Brain microvascular endothelial cell (primary cell): ENCODE measurements at regions not wholly inside any gene's neighbourhood (a gene's known extent, or its start where the extent isn't known, plus 50 kb on each side); places are given as distances from the start of the nearest gene placed in this dataset.

ENCODE experiments used
- DNase-seq: peaks from one replicate; pipeline ENCODE4 v3.0.0-alpha.2; 2020
- H3K27ac ChIP-seq: fragments of 250-450 bp; sonication (Bioruptor Pico); 2 replicates; pipeline ENCODE4 v1.5.1; 2020; ENCODE audit warnings: mild to moderate bottlenecking, moderate library complexity
- H3K27me3 ChIP-seq: fragments of 250-450 bp; sonication (Bioruptor Pico); replicated peaks from 2 replicates; pipeline ENCODE4 v1.5.1; 2020; ENCODE audit warnings: mild to moderate bottlenecking
- H3K36me3 ChIP-seq: fragments of 250-450 bp; sonication (Bioruptor Pico); replicated peaks from 2 replicates; pipeline ENCODE4 v1.5.1; 2020; ENCODE audit warnings: mild to moderate bottlenecking
- H3K4me3 ChIP-seq: 2 replicates; pipeline ENCODE4 v1.5.1; 2011; ENCODE audit warnings: low read depth, mild to moderate bottlenecking, control low read depth, low read length, moderate library complexity
- CTCF ChIP-seq: IDR thresholded peaks from 2 replicates; pipeline ENCODE4 v1.5.1; 2011; ENCODE audit warnings: low read depth, mild to moderate bottlenecking, moderate library complexity, low read length, control low read depth, inconsistent platforms; ENCODE audit errors: missing control alignments
- in situ Hi-C: cut with HindIII; loops from 2 replicates; pipeline ENCODE4 v1.10.0; 2017; ENCODE audit warnings: low sequenced_read_pairs, low pct_ligation_motif_present

- TF ChIP-seq CTCF, result no peak
- no peak for DNase-seq
- Histone ChIP-seq H3K36me3 (no peaks in the 10 kb centered on the region), H3K4me3 (no peak overlapping the region), H3K27me3 (peaks cover 11% of the 10 kb centered on the region), H3K27ac (no peak overlapping the region)
- in situ Hi-C loops, result no loop called here
These were observed 78.7 kb upstream of the ARAP3 start for GRCh38 chr5:141760753-141761152.

- TF ChIP-seq CTCF, result no peak
- in situ Hi-C loops, result no loop called here
- H3K36me3 ChIP-seq, result no peaks in the 10 kb centered on the region
- no peak for DNase-seq
- no peak overlapping the region for H3K27ac ChIP-seq
- no peak overlapping the region for H3K4me3 ChIP-seq
- H3K27me3 ChIP-seq, result peaks cover 11% of the 10 kb centered on the region
These were observed 78.2 kb upstream of the ARAP3 start for GRCh38 chr5:141760193-141760592.

GRCh38 chr5:141758310-141758998, 76.4 kb upstream of the ARAP3 start:
- peaks cover 24% of the 10 kb centered on the region for H3K27me3 ChIP-seq
- no peak for TF ChIP-seq CTCF
- H3K27ac ChIP-seq, result no peak overlapping the region
- in situ Hi-C loops, result no loop called here
- no peak overlapping the region for H3K4me3 ChIP-seq
- no peaks in the 10 kb centered on the region for H3K36me3 ChIP-seq
- DNase-seq, result no peak

GRCh38 chr5:141757402-141757801, 75.4 kb upstream of the ARAP3 start:
- in situ Hi-C loops, result no loop called here
- TF ChIP-seq CTCF, result peak; percentile 77
- H3K36me3 ChIP-seq, result no peaks in the 10 kb centered on the region
- DNase-seq, result peak; percentile 35
- no peak overlapping the region for H3K4me3 ChIP-seq
- no peak overlapping the region for H3K27ac ChIP-seq
- H3K27me3 ChIP-seq, result peaks cover 30% of the 10 kb centered on the region

- Histone ChIP-seq H3K36me3 (no peaks in the 10 kb centered on the region), H3K4me3 (no peak overlapping the region), H3K27me3 (peaks cover 38% of the 10 kb centered on the region), H3K27ac (no peak overlapping the region)
- DNase-seq, result no peak
- no peak for TF ChIP-seq CTCF
- in situ Hi-C loops, result no loop called here
These were observed 74.2 kb upstream of the ARAP3 start for GRCh38 chr5:141756196-141756595.
